ENCODE measurements at regions not wholly inside any gene's neighbourhood (a gene's known extent, or its start where the extent isn't known, plus 50 kb on each side); places are given as distances from the start of the nearest gene placed in this dataset.

- no peak overlapping the region for H2AK5ac ChIP-seq (ENCODE audit: insufficient read length, low read length)
- H2BK120ac ChIP-seq (ENCODE audit: low read depth, low read length, poor library complexity, severe bottlenecking): no peak overlapping the region
- H2BK5ac ChIP-seq (ENCODE audit: insufficient read length, low read length): no peak overlapping the region
- no peaks in the 10 kb centered on the region for H4K20me1 ChIP-seq (ENCODE audit: control insufficient read depth, insufficient read depth, insufficient read length)
- Mint-ChIP-seq H3K4me3 (no peak overlapping the region), H3K36me3 (ENCODE audit: insufficient read depth in 1 of 3, low read depth in 3 of 3) (peaks cover 0 to 8% (median 5%) of the 10 kb centered on the region in 3 experiments; a peak in 6 of 7 replicates), H3K27me3 (ENCODE audit: low read depth) (no peaks in the 10 kb centered on the region; the same call in 1 of the 2 replicates), H3K9me3 (peaks cover 4 to 9% of the 10 kb centered on the region in 2 experiments; a peak in 4 of 5 replicates), H3K27ac (no peak overlapping the region), H3K4me1 (peaks cover 14 to 18% of the 10 kb centered on the region in 2 experiments; a peak in 3 of 4 replicates)
- H4K8ac ChIP-seq (replicated peaks; ENCODE audit: insufficient read length, low read depth, low read length): no peak overlapping the region
- H4K91ac ChIP-seq (ENCODE audit: insufficient read length, low read depth, low read length): no peak overlapping the region
- WGBS (ENCODE audit: extremely low coverage, insufficient read length, low lambda C conversion rate): no CpG with 5 or more reads among the region's 4 CpGs
- no peak overlapping the region for H3T11ph ChIP-seq (ENCODE audit: low read length)
- no peak overlapping the region for H4K5ac ChIP-seq (ENCODE audit: insufficient read length, low read depth, low read length)
- no peaks in the 10 kb centered on the region for H3K79me2 ChIP-seq (ENCODE audit: insufficient read depth, low read length)
- no peaks in the 10 kb centered on the region for H3K23me2 ChIP-seq (ENCODE audit: insufficient read length, low read depth, low read length, poor library complexity, severe bottlenecking)
- no peak overlapping the region for H2BK15ac ChIP-seq (ENCODE audit: low read depth, low read length)
- no peak overlapping the region for H3K18ac ChIP-seq (ENCODE audit: insufficient read length, low read depth, low read length)
- no peak overlapping the region for H3K4ac ChIP-seq (ENCODE audit: low read depth, low read length)
- no peak overlapping the region for H3K9ac ChIP-seq (ENCODE audit: extremely low read depth, insufficient read length, low read length)
- no peaks in the 10 kb centered on the region for H3K79me1 ChIP-seq (ENCODE audit: insufficient read depth, low read depth, low read length, poor library complexity, severe bottlenecking)
- H2BK12ac ChIP-seq (ENCODE audit: insufficient read length, low read depth, low read length): no peak overlapping the region
- no peak overlapping the region for H3K56ac ChIP-seq (ENCODE audit: insufficient read length, low read depth, low read length)
- no peaks in the 10 kb centered on the region for H3K4me1 ChIP-seq (ENCODE audit: insufficient read depth, low read length)
- no peak for DNase-seq
- H3K14ac ChIP-seq (ENCODE audit: insufficient read depth, low read length): no peak overlapping the region
- no peak overlapping the region for H2BK20ac ChIP-seq (ENCODE audit: low read depth, low read length, poor library complexity, severe bottlenecking)
- H3K27ac ChIP-seq (ENCODE audit: insufficient read length, low read depth, low read length): no peak overlapping the region
- H3K9me3 ChIP-seq (ENCODE audit: control insufficient read depth, low read depth, low read length): no peaks in the 10 kb centered on the region
- H3K27me3 ChIP-seq (ENCODE audit: insufficient read depth, low read length): no peaks in the 10 kb centered on the region
- no peak overlapping the region for H2AFZ ChIP-seq (ENCODE audit: low read length)
- TF ChIP-seq, protein P1, sequence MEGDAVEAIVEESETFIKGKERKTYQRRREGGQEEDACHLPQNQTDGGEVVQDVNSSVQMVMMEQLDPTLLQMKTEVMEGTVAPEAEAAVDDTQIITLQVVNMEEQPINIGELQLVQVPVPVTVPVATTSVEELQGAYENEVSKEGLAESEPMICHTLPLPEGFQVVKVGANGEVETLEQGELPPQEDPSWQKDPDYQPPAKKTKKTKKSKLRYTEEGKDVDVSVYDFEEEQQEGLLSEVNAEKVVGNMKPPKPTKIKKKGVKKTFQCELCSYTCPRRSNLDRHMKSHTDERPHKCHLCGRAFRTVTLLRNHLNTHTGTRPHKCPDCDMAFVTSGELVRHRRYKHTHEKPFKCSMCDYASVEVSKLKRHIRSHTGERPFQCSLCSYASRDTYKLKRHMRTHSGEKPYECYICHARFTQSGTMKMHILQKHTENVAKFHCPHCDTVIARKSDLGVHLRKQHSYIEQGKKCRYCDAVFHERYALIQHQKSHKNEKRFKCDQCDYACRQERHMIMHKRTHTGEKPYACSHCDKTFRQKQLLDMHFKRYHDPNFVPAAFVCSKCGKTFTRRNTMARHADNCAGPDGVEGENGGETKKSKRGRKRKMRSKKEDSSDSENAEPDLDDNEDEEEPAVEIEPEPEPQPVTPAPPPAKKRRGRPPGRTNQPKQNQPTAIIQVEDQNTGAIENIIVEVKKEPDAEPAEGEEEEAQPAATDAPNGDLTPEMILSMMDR (conservative IDR thresholded peaks at IDR 0.05): no peak
- no peak overlapping the region for H3K23ac ChIP-seq (ENCODE audit: insufficient read length, low read depth, low read length)
- H3K4me2 ChIP-seq (ENCODE audit: insufficient read depth, insufficient read length, low read length): no peak overlapping the region
These were observed 267.7 kb downstream of the TJP1 start for GRCh38 chr15:29554531-29554930.

Measured in H9 (cell line).